Lung (tissue), 11 donors: ENCODE measurements at regions not wholly inside any gene's neighbourhood (a gene's known extent, or its start where the extent isn't known, plus 50 kb on each side); places are given as distances from the start of the nearest gene placed in this dataset.

ENCODE experiments used
- ATAC-seq: fragments of 200-7000 bp; cut with Tn5 transposase; one replicate; pipeline ENCODE4 v1.9.1; 2020; ENCODE audit warnings: moderate number of reproducible peaks; ENCODE audit not compliant: insufficient read depth, low FRiP score
- DNase-seq, 3 donors: peaks; one replicate each; pipeline ENCODE4 v3.0.0-alpha.2; 2013 to 2017
- H3K27ac ChIP-seq, 2 donors: one replicate each; pipeline ENCODE4 v1.5.1; 2013; ENCODE audit warnings: mild to moderate bottlenecking in 2 of 2, moderate library complexity in 2 of 2, control low read depth in 1 of 2, inconsistent platforms in 1 of 2, low read depth in 1 of 2, low read length in 1 of 2
- H3K27me3 ChIP-seq, 3 donors: one replicate each; pipeline ENCODE4 v1.5.1; 2013; ENCODE audit warnings: low read length in 2 of 3; ENCODE audit not compliant: control insufficient read depth in 3 of 3, insufficient read depth in 3 of 3
- H3K36me3 ChIP-seq, 4 donors: one replicate each; pipeline ENCODE4 v1.5.1; 2013; ENCODE audit warnings: low read length in 4 of 4, mild to moderate bottlenecking in 1 of 4, moderate library complexity in 1 of 4; ENCODE audit not compliant: control insufficient read depth in 4 of 4, insufficient read depth in 4 of 4
- H3K4me1 ChIP-seq, 5 donors: one replicate each; pipeline ENCODE4 v1.5.1; 2013; ENCODE audit warnings: low read length in 5 of 5, mild to moderate bottlenecking in 2 of 5, moderate library complexity in 1 of 5; ENCODE audit not compliant: control insufficient read depth in 5 of 5, insufficient read depth in 5 of 5
- H3K4me3 ChIP-seq: one replicate; pipeline ENCODE4 v1.5.1; 2013; ENCODE audit warnings: mild to moderate bottlenecking, control low read depth, moderate library complexity
- H3K9ac ChIP-seq, 2 donors: one replicate each; pipeline ENCODE4 v1.5.1; 2013; ENCODE audit warnings: low read length in 2 of 2, control low read depth in 1 of 2; ENCODE audit not compliant: insufficient read depth in 1 of 2
- H3K9me3 ChIP-seq, 4 donors: one replicate each; pipeline ENCODE4 v1.5.1; 2013; ENCODE audit warnings: low read length in 3 of 4, mild to moderate bottlenecking in 1 of 4, moderate library complexity in 1 of 4; ENCODE audit not compliant: control insufficient read depth in 4 of 4, insufficient read depth in 3 of 4
- CTCF ChIP-seq: IDR thresholded peaks from 2 replicates; pipeline ENCODE4 v1.5.1; 2012; ENCODE audit warnings: mild to moderate bottlenecking; ENCODE audit errors: control extremely low read depth, extremely low read depth
- WGBS, 2 donors: extraction: QIAGEN DNeasy Blood & Tissue Kit; methylation state at CpG; one replicate each; pipeline ENCODE4 v1.1.7; 2013; 5-methylcytosine and 5-hydroxymethylcytosine counted together
- donor health status: control.
- donor health status: control.
- donor health status: Bipolar disorder and iron deficiency.
- donor health status: healthy.
- donor health status: DM: yes; HTN: yes; CAD: no.

GRCh38 chr4:11636031-11636430 is 207.3 kb upstream of the HS3ST1 start:
- Histone ChIP-seq H3K9ac (no peak overlapping the region), H3K4me1 (peaks cover 0 to 4% (median 0%) of the 10 kb centered on the region in 5 donors), H3K27me3 (no peaks in the 10 kb centered on the region), H3K27ac (no peak overlapping the region), H3K9me3 (no peaks in the 10 kb centered on the region), H3K36me3 (no peaks in the 10 kb centered on the region), H3K4me3 (no peak overlapping the region)
- DNase-seq (no peak), ATAC-seq (no peak)
- TF ChIP-seq CTCF = no peak
- 83 to 87% methylated on average over 3 of the region's 3 CpGs for WGBS, 2 donors

- TF ChIP-seq CTCF = no peak
- Histone ChIP-seq H3K4me3 (no peak overlapping the region), H3K9ac (no peak overlapping the region), H3K27ac (no peak overlapping the region), H3K9me3 (no peaks in the 10 kb centered on the region), H3K4me1 (peaks cover 0 to 4% (median 0%) of the 10 kb centered on the region in 5 donors), H3K27me3 (no peaks in the 10 kb centered on the region), H3K36me3 (no peaks in the 10 kb centered on the region)
- DNase-seq = no peak
- 84 to 86% methylated on average over 2 of the region's 2 CpGs for WGBS, 2 donors
- ATAC-seq = no peak
These were observed 206.6 kb upstream of the HS3ST1 start for GRCh38 chr4:11635342-11635741.

- DNase-seq (no peak), ATAC-seq (no peak)
- TF ChIP-seq CTCF = no peak
- H3K27me3 ChIP-seq = no peaks in the 10 kb centered on the region
- peaks cover 0 to 4% (median 0%) of the 10 kb centered on the region in 5 donors for H3K4me1 ChIP-seq
- no peaks in the 10 kb centered on the region for H3K9me3 ChIP-seq
- no peaks in the 10 kb centered on the region for H3K36me3 ChIP-seq
- no peak overlapping the region for H3K9ac ChIP-seq
- 90 to 94% methylated on average over 2 of the region's 2 CpGs for WGBS, 2 donors
- no peak overlapping the region for H3K4me3 ChIP-seq
- no peak overlapping the region for H3K27ac ChIP-seq
These were observed 205.6 kb upstream of the HS3ST1 start for GRCh38 chr4:11634283-11634682.

- Histone ChIP-seq H3K4me3 (no peak overlapping the region), H3K27me3 (no peaks in the 10 kb centered on the region), H3K36me3 (no peaks in the 10 kb centered on the region), H3K27ac (no peak overlapping the region), H3K4me1 (peaks cover 0 to 4% (median 0%) of the 10 kb centered on the region in 5 donors), H3K9me3 (no peaks in the 10 kb centered on the region), H3K9ac (no peak overlapping the region)
- TF ChIP-seq CTCF = no peak
- 83 to 86% methylated on average over 4 of the region's 4 CpGs for whole genome bisulfite sequencing, 2 donors
- DNase-seq = no peak
- no peak for ATAC-seq
These were observed 204.7 kb upstream of the HS3ST1 start for GRCh38 chr4:11633430-11633829.
